OCI-LY3 (cell line): ENCODE measurements at regions not wholly inside any gene's neighbourhood (a gene's known extent, or its start where the extent isn't known, plus 50 kb on each side); places are given as distances from the start of the nearest gene placed in this dataset.

Experiments used
- CTCF ChIP-seq: fragments of 200-600, 300-600 bp; sonication (generic); IDR thresholded peaks from 2 replicates; pipeline ENCODE4 v1.5.1; 2014; ENCODE audit warnings: antibody characterized with exemption, low read length, low read depth
- EZH2phosphoT487 ChIP-seq: fragments of 200-600 bp; shearing (Covaris generic); IDR thresholded peaks from 2 replicates; pipeline ENCODE4 v1.6.1; 2018; ENCODE audit warnings: antibody characterized with exemption, mixed run types, low read depth

GRCh38 chr12:125221602-125222001, 156.4 kb downstream of the AACS start:
- TF ChIP-seq CTCF (no peak), EZH2phosphoT487 (no peak)
